NCI-H1105 (cell line): ENCODE measurements at regions not wholly inside any gene's neighbourhood (a gene's known extent, or its start where the extent isn't known, plus 50 kb on each side); places are given as distances from the start of the nearest gene placed in this dataset.
A peak's percentile ranks its signal among the peaks of the same experiment; 100 is the strongest.
"Not testable (repeated sequence)": the region's sequence is repeated elsewhere in the genome, so short reads cannot be mapped to it uniquely, and the experiment has no call there.

ENCODE experiments used
- DNase-seq: peaks from one replicate; lab custom pipeline; 2025; lab: John Stamatoyannopoulos, UW

DNA sequence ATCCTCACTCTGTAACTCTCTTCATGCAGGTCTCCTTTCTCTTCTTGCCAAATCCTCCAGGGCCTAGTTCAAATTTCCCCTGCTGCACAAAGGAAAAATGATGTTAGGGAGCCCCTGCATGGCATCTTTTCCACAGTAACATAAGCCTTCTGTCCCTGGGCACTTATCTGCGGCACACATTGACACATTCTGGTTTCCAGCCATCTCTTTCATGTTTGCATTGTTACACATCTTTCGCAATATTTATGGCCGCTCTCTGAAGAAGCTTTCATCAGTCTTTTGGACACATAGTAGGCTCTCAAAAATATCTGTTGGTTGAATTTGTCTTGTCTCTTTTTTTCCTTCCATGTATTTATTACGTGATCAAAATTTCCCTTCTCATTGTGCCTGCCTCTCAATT lies 1806.1 kb upstream of the PIK3C3 start:
- DNase-seq: no peak

GRCh38 chr18:40133253-40133652 lies 1821.8 kb upstream of the PIK3C3 start:
- no peak for DNase-seq

GRCh38 chr18:40132438-40132837 lies 1822.6 kb upstream of the PIK3C3 start:
- DNase-seq: not testable (repeated sequence)

DNA sequence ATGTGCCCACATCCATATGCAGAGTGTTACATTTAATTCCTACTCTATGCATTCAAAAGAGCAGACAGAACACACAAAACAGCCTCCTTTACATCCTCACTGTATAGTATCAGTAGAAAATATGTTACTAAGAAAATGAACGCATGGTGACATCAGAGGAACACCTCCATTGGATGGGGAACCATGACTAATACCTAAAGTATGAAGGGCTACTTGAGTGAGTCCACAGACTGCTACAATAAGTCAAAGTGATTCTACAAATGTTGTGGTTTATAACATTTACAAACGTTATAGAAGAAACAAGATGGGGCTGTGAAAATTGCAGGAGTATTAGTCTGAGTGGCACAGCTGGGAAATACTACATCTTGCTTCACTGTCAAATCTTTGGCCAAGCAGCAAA lies 1830.9 kb upstream of the PIK3C3 start:
- DNase-seq: no peak

DNA sequence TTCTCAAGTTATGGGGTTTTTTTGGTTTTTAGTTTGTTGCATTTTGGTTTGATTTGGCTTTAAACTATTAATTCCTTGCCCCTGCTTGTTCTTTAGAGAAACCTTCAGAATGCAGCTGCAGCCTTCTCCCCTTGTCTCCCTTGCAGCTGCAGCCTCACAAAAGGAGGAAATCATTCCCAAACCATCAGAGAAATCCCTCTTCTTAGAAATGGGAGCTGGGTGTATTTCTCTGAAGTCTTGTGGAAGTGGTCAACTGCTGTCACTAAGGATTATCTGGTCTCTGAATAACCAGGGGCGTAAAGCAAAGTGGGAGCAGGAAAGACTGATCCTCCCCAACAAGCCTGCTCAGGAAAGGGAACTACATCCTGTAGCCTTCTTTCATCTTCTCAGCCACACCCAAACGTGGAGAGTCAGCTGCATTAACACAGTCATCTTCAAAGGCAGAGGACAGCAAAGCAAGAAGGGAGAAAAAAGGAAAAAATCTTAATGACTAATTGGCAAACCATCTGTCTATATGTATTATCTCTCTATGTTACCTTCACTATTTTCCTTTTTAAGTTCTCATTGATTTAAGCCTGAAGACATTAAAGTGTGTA lies 1834.1 kb upstream of the PIK3C3 start:
- no peak for DNase-seq

- DNase-seq: no peak
These were observed 1834.7 kb upstream of the PIK3C3 start for GRCh38 chr18:40120356-40120755.

DNA sequence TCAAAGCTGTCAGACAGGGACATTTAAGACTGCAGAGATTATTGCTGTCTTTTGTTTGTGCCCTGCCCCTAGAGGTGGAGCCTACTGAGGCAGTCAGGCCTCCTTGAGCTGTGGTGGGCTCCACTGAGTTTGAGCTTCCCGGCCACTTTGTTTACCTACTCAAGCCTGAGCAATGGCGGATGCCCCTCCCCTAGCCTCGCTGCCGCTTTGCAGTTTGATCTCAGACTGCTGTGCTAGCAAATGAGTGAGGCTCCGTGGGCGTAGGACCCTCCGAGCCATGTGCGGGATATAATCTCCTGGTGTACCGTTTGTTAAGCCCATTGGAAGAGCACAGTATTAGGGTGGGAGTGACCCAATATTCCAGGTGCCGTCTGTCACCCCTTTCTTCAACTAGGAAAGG lies 1835.5 kb upstream of the PIK3C3 start:
- not testable (repeated sequence) for DNase-seq

- DNase-seq: no peak
These were observed 1844.6 kb upstream of the PIK3C3 start for GRCh38 chr18:40110455-40110854.

DNA sequence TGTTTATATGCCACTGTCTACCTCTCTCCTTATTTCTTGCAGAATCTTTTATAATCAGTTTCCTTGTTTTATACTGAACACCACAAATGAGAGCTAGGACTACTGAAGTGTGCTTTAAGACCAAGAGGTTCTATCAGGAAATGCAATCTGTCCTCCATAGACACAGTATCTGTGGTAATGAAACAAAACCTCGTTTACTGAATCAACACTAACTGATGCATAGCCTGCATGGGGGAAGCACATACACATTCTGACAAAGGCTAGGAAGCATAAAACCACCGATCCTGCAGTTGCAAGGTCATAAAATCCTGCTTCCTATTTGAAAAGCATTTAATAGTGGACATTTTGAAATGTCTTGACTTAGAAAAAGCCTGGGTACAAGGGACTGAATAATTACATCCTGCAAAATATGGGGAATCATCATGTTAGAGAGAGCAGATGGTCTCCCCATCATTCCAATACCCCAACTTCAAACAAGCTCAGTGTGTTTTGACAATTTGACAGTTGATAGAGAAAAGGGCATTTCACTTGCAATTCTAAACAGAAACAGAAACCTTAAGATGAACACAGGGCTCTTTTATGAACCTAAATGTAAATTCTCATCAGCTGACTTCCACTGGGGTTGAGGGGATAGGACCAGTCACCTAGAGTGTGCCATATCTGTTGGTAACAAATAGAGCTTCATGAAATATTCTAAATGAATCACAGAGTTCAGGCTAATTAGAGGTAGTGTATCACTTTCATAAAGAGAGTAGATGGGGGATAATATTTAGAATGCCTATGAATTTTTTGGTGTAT lies 1845.6 kb upstream of the PIK3C3 start:
- DNase-seq: no peak

DNA sequence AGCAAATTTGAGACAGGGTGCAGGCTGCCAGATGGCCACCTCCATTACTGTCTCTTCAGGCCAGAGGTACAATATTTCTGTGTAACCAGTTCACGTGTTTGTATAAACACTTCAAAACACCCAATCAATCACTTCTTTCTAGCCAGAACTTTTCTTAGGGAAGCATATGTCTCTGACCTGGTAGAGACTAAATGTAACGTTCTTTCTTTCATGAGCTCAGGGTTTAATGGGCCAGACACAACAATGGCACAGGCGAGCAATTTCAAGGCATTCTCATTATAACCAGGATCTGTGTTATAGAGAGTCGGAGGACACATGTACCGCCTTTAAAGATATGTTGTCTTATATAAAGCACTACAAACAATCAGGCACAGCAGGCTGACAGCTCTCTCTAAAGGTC lies 1846.4 kb upstream of the PIK3C3 start:
- no peak for DNase-seq

DNA sequence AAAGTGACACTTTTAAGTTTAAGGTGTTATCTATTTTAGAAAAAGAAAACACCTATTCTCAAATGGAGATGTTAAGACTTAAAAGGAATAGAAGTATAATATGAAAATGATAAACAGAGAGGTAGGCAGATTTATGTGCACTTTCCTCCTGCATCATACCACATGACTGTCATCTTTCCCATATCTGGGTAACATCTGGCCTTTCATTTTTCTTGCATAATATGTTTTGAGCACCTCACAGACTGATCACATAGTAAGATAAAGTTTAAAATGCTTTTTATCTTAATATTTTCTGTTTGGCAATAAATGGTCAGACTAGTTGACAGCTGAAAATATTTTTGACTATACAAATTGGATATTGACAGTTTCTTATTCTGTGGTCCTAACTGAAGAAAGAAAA lies 1852.1 kb upstream of the PIK3C3 start:
- no peak for DNase-seq

DNA sequence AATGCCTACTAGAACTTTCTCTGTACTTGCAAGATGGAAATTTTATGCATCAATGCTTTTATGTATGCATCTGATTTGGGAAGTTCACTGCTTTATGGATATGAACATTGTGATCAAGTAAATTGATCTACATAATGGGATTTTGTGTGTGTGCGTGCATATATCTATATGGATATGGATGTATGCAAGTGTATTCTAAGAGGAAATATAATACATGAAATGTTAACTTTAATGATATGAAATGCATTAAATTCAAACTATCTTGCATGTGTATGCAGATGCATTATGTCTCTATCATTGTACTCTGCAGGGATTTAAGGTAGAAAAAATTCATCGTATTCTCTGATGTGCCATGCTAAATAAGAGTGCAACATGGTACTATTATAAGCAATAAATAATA lies 1855.4 kb upstream of the PIK3C3 start:
- no peak for DNase-seq

DNA sequence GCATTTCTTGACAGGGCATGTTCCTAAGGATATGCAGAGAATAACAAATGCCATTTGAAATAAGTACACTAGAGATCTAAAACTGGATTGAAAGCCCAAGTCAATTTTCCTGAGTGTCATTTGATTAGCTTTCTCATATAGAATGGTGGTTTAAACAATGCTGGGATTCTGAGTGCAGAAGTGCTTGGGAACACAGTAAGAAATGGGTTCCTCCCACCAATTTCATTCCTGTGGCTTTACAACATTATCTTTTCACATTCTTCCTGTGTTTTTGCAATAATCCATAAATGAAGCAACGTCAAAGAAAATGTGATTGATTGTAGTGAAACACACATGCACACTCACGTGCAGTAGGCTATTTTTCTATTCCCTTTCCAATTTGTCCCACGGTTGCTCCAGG lies 1858.4 kb upstream of the PIK3C3 start:
- DNase-seq: no peak

DNA sequence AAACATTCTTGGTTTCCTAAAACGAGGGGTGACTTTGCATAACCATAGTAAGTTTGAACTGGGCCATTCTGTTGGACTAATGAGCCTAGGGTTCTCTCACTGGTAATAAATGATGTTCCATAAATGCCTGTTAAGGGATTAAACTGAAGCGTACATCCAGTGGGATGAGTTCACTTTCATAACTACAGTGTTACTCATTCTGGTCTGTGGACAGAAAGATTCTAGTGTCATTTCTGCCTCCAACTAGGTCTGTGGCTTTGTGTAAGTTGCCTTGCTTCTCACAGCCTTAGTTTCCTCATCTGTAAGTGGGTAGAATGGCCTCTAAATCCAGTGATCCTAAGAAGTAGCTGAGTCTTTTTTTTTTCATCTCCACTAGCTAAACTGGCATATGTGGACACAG lies 1860.6 kb upstream of the PIK3C3 start:
- DNase-seq: no peak

DNA sequence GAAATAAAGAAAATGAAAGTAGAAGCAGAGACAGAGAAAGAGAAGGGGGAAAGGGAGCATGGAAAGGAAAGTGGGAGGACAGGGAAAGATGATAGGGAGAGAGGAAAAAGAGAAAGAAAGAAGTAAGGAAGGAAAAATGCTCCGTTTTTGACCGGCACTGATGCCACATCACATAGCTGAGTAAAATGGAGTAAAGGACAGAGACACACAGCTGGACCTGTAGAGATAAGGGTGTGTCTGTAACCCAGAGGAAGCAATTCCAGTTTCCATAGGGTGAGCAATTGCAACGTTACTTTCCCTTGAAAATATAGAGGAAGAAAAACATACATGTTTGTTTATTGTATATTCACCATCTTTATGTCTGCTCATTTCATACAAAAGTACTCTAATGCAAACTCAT lies 1866.9 kb upstream of the PIK3C3 start:
- no peak for DNase-seq

DNA sequence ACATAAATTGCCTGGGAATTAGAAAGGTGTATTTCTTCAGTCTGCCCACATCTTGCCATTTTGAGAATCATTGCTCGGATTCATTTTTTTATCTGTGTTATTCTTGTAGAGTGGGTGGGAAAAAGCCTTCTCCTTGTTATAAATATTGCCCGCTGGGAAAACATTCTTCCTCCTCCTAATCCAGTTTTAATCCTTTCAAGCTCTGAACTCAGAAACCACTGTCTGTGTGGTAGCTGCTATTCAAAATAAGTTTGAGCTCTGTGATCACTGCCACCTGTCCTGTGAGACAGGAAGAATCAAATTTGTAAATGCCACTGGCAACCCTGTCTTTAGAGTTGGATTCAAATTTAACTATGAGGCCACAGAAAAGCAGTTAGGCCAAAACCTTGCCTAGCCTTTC lies 1875.2 kb upstream of the PIK3C3 start:
- no peak for DNase-seq

GRCh38 chr18:40075616-40076015 lies 1879.4 kb upstream of the PIK3C3 start:
- DNase-seq: peak; percentile 17

DNA sequence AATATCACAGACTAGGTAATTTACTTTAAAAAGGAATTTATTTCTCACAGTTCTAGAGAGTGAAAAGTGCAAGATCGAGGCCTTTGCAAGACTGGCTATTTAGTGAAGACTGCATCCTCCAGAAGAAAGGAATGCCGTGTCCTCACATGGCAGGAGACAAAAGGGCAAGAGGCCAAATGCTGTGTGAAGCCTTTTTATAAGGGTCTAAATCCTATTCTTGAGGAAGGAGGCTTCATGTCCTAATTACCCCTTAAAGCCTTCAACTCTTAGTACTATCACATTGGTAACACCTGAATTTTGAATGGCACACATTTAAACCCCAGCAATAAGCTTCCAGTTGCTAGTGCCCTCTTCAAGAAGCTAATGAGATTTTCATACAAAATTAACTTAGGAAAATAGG lies 1882.3 kb upstream of the PIK3C3 start:
- DNase-seq: no peak

DNA sequence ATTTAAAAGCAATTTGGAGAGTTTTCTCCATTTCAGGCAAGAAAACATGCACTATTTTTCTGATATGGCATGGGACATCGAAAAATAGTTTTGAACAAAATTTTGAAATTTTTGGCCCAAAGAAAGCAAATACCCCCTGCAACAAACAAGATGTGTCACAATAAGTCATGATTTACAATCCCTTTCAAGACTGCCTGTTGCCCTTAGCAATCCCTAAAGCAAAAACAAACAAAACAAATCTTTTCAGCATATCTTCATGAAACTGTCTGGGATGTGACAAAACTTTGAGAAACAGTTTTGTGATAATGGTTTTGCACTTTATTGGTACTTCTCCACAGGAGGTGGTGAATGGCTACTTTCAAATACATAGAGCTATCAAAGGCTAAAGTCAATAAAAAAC lies 1888.7 kb upstream of the PIK3C3 start:
- no peak for DNase-seq

- DNase-seq: no peak
These were observed 1891.5 kb upstream of the PIK3C3 start for GRCh38 chr18:40063488-40063887.

DNA sequence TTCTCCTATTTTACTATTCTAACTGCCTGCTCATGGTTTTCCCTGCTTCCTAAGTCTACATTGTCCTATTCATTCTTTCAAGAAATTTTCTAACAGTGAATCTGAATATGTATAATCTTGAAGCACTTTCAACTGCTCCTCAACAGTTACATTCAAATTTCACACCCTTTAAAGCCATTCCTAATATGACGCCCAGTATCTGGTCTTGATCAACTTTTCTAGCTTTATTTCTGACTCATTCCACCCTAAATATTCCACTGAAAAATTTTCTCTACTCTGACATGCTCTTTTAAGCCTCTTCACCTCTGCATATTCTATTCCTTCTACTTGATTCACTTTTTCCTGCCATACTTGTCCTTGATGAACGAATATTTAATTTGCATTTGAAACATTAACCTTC lies 1893.9 kb upstream of the PIK3C3 start:
- no peak for DNase-seq

DNA sequence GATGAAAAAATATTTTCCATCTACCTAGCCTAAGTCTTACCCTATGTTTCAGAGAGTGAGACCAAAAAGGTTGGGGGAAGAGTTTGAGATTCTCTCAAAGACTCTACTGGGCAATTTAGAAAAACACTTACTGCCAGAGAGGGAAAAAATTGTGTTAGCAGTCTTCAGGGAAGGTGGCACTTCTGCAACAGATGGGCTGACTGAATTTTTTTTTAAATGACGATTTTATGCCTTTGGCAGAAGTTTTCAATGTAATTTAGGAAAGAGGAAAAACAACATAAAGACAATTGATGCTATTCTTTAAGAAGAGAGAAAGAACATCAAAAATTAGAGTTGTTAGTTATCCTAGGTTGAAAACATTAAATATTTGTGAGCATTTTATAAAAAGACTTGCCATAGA lies 1894.5 kb upstream of the PIK3C3 start:
- no peak for DNase-seq

- no peak for DNase-seq
These were observed 1896.0 kb upstream of the PIK3C3 start for GRCh38 chr18:40058811-40059570.
